ENCODE measurements at regions not wholly inside any gene's neighbourhood (a gene's known extent, or its start where the extent isn't known, plus 50 kb on each side); places are given as distances from the start of the nearest gene placed in this dataset.

- TF ChIP-seq CTCF (conservative IDR thresholded peaks at IDR 0.05; ENCODE audit: low read length) (no peak), EZH2phosphoT487 (IDR thresholded peaks at IDR 0.05; ENCODE audit: borderline replicate concordance) (no peak)
Observed at GRCh38 chr4:177093964-177094363, 215.7 kb upstream of the NEIL3 start.

Measured in Loucy (cell line).